CD4-positive, alpha-beta memory T cell (primary cell): ENCODE measurements at regions not wholly inside any gene's neighbourhood (a gene's known extent, or its start where the extent isn't known, plus 50 kb on each side); places are given as distances from the start of the nearest gene placed in this dataset.

Experiments
- CTCF ChIA-PET: fragments of 350-600 bp; sonication (Branson Sonifier 250); formaldehyde crosslinking; loops from one replicate; lab custom pipeline; 2021; ENCODE audit warnings: inconsistent platforms; ENCODE audit not compliant: partially characterized antibody; lab: Charles Lee
- POLR2A ChIA-PET: fragments of 350-600 bp; sonication (Branson Sonifier 250); formaldehyde crosslinking; loops from one replicate; lab custom pipeline; 2021; ENCODE audit not compliant: partially characterized antibody; lab: Charles Lee
- DNase-seq, 5 donors: peaks; one replicate each; pipeline versions ENCODE4 v3.0.0 to v3.0.0-alpha.2; 2020 to 2022; ENCODE audit warnings: mixed read lengths in 1 of 5
- H3K27ac ChIP-seq: one replicate; pipeline ENCODE4 v1.7.0; 2013; ENCODE audit warnings: low read depth, low read length
- H3K27me3 ChIP-seq: 2 replicates; pipeline ENCODE4 v1.7.0; 2013; ENCODE audit warnings: mild to moderate bottlenecking, low read length, moderate library complexity; ENCODE audit not compliant: insufficient read depth
- H3K36me3 ChIP-seq: 2 replicates; pipeline ENCODE4 v1.7.0; 2013; ENCODE audit warnings: mild to moderate bottlenecking, low read length, moderate library complexity; ENCODE audit not compliant: insufficient read depth
- H3K4me1 ChIP-seq: 2 replicates; pipeline ENCODE4 v1.7.0; 2013; ENCODE audit warnings: mild to moderate bottlenecking, low read length, moderate library complexity; ENCODE audit not compliant: insufficient read depth
- H3K4me3 ChIP-seq, 2 donors: one replicate each; pipeline ENCODE4 v1.7.0; 2013; ENCODE audit warnings: low read length in 2 of 2, mild to moderate bottlenecking in 1 of 2
- H3K9me3 ChIP-seq, 2 donors: one replicate each; pipeline ENCODE4 v1.7.0; 2013; ENCODE audit warnings: low read length in 2 of 2, control low read depth in 1 of 2; ENCODE audit not compliant: control insufficient read depth in 1 of 2
- H3K27ac Mint-ChIP-seq, 7 donors: one replicate each; pipeline ENCODE4 v1.8.0; 2020 to 2021; ENCODE audit warnings: mixed read lengths in 7 of 7, mild to moderate bottlenecking in 6 of 7, inconsistent platforms in 3 of 7, moderate library complexity in 3 of 7
- H3K27me3 Mint-ChIP-seq, 2 donors: one replicate each; pipeline ENCODE4 v1.8.0; 2020 to 2021; ENCODE audit warnings: mixed read lengths in 2 of 2
- H3K36me3 Mint-ChIP-seq, 2 donors: one replicate each; pipeline ENCODE4 v1.8.0; 2020 to 2021; ENCODE audit warnings: mixed read lengths in 2 of 2, inconsistent platforms in 1 of 2, mild to moderate bottlenecking in 1 of 2
- H3K4me1 Mint-ChIP-seq, 4 donors: one replicate each; pipeline ENCODE4 v1.8.0; 2020 to 2021; ENCODE audit warnings: mixed read lengths in 4 of 4, mild to moderate bottlenecking in 1 of 4
- H3K4me3 Mint-ChIP-seq, 8 donors: one replicate each; pipeline ENCODE4 v1.8.0; 2020 to 2021; ENCODE audit warnings: mixed read lengths in 8 of 8, mild to moderate bottlenecking in 7 of 8, moderate library complexity in 6 of 8, inconsistent platforms in 3 of 8
- H3K9me3 Mint-ChIP-seq, 8 donors: one replicate each; pipeline ENCODE4 v1.8.0; 2020 to 2021; ENCODE audit warnings: mixed read lengths in 8 of 8, mild to moderate bottlenecking in 5 of 8, inconsistent platforms in 3 of 8, moderate library complexity in 1 of 8
- intact Hi-C: fragments of 100-400 bp; cut with micrococcal nuclease; formaldehyde crosslinking; loops from one replicate; pipeline ENCODE4 v1.15.1; 2023

DNA sequence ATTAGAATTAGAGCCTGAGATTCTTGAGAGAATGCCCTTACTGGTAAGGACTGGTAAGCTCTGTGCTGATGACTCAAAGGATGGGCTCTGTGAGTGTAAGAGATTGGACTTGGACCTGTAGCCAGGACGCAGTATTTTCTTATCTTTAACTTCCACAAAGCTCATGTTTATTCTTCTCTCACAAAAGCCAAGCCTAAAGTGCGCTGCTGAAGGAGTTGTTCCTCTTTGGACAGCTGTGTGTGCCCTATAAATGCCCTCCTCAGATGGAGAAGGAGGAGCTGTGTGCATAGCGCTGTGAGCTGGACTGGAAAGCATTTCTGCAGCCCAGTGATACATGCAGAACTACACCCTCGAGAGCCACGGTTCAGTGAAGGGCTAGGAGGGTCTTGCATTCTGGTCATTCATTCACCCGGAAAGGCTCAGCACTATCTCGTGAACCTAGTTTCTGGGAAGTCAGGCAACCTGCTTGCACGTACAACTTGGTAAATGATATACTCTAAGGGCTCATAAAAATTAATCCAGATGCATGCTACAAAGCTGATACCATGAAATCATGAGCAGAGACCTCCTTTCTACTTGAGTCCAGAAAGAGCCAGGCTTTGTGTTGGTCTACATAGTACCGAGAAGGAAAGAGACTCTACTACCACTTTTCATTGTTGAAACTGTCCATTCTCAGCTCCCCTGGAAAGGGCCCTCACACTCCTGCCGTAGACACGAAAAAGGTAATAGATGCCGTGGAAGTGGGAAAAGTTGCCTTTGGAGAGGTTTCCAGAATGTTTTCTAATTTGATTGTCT is 103.0 kb upstream of the TBL1XR1 start:
- intact Hi-C loops: no loop called here
- no peak overlapping the region for H3K27ac Mint-ChIP-seq
- no peaks in the 10 kb centered on the region for H3K4me1 ChIP-seq
- H3K4me3 ChIP-seq: no peak overlapping the region
- no peaks in the 10 kb centered on the region for H3K36me3 ChIP-seq
- DNase-seq: no peak
- no peak overlapping the region for H3K27ac ChIP-seq
- POLR2A ChIA-PET: no interaction called here
- no peaks in the 10 kb centered on the region for H3K27me3 ChIP-seq
- H3K4me1 Mint-ChIP-seq: no peaks in the 10 kb centered on the region
- no peaks in the 10 kb centered on the region for H3K9me3 ChIP-seq
- H3K27me3 Mint-ChIP-seq: no peaks in the 10 kb centered on the region
- no peaks in the 10 kb centered on the region for H3K9me3 Mint-ChIP-seq
- CTCF ChIA-PET: no interaction called here
- no peaks in the 10 kb centered on the region for H3K36me3 Mint-ChIP-seq
- H3K4me3 Mint-ChIP-seq: no peak overlapping the region

DNA sequence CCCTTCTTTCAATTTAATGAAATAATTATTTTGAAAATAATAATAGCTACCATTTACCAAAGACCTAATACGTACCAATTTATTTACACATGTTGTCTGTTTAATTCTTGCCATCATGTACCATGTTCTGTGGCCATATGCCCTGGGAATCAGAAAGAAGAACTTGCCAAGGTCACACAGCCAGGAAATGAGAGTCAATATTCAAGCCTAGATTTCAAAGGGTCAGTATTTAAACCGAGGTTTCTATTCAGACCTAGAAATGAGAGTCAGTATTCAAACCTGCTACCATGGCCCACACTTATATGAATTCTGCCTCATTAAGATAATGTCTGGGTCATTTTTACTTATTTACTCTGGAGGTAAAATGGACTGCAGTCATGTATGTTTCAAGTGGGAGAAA is 103.6 kb upstream of the TBL1XR1 start:
- Histone ChIP-seq H3K4me1 (no peaks in the 10 kb centered on the region), H3K27me3 (no peaks in the 10 kb centered on the region), H3K27ac (no peak overlapping the region), H3K4me3 (no peak overlapping the region), H3K36me3 (no peaks in the 10 kb centered on the region), H3K9me3 (no peaks in the 10 kb centered on the region)
- POLR2A ChIA-PET: no interaction called here
- no peak overlapping the region for H3K27ac Mint-ChIP-seq
- CTCF ChIA-PET: no interaction called here
- no peaks in the 10 kb centered on the region for H3K27me3 Mint-ChIP-seq
- H3K9me3 Mint-ChIP-seq: no peaks in the 10 kb centered on the region
- intact Hi-C loops: no loop called here
- no peaks in the 10 kb centered on the region for H3K4me1 Mint-ChIP-seq
- no peak for DNase-seq
- no peaks in the 10 kb centered on the region for H3K36me3 Mint-ChIP-seq
- no peak overlapping the region for H3K4me3 Mint-ChIP-seq

DNA sequence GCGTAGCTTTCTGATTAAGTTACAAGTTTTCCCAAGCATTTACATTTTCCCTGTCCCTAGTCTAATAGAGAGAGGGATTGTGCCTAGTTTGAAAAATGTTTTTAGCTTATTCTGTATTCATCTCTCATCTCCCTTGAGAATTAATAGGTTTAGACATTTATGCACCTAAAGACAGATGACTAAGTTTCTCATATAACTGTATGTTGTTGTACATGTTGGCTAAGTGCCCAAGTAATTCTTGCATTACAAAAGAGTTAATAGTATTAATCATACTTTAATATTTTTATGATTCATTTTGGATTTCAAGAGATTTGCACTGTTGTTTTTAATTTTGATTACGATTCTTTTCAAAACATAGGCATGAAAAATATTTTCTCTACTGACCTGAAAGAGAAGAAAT is 109.0 kb upstream of the TBL1XR1 start:
- Histone ChIP-seq H3K36me3 (no peaks in the 10 kb centered on the region), H3K27ac (no peak overlapping the region), H3K4me3 (no peak overlapping the region), H3K4me1 (no peaks in the 10 kb centered on the region), H3K27me3 (no peaks in the 10 kb centered on the region), H3K9me3 (no peaks in the 10 kb centered on the region)
- no peaks in the 10 kb centered on the region for H3K27me3 Mint-ChIP-seq
- POLR2A ChIA-PET: no interaction called here
- peaks cover 0 to 18% (median 8%) of the 10 kb centered on the region in 8 donors for H3K9me3 Mint-ChIP-seq
- intact Hi-C loops: no loop called here
- CTCF ChIA-PET: interaction anchor here (1.2 to 1.7 kb wide), 2 partner anchors 248 to 255 kb away, joined by 3 to 4 read pairs; no protein-coding TSS in a partner anchor
- peaks cover 0 to 2% of the 10 kb centered on the region in 2 donors for H3K36me3 Mint-ChIP-seq
- DNase-seq: no peak
- no peak overlapping the region for H3K27ac Mint-ChIP-seq
- H3K4me3 Mint-ChIP-seq: no peak overlapping the region
- no peaks in the 10 kb centered on the region for H3K4me1 Mint-ChIP-seq

DNA sequence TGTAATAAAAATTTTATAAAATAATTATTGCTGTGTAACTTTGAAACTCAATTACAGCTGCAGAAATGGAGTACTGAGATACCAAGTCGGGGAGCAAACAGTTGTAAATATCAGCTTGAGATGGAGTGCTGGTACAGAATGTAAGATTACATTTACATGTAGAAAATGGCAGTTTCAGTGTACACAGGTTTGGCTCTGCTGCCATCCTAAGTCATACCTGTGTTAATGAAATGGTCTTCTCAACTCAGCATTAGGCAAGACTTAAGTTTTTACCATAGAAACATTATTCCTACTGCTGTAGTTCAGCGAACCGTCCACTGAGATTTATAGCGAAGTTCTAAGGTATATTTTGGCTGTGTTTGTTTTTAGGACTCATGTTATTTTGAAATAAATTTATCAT is 110.1 kb upstream of the TBL1XR1 start:
- Histone ChIP-seq H3K27ac (no peak overlapping the region), H3K4me3 (no peak overlapping the region), H3K9me3 (no peaks in the 10 kb centered on the region), H3K27me3 (no peaks in the 10 kb centered on the region), H3K4me1 (no peaks in the 10 kb centered on the region), H3K36me3 (no peaks in the 10 kb centered on the region)
- no peak overlapping the region for H3K27ac Mint-ChIP-seq
- ChIA-PET POLR2A (no interaction called here), CTCF (interaction anchor here (0.7 kb wide), 1 partner anchor 256 kb away, joined by 3 read pairs; no protein-coding TSS in a partner anchor)
- H3K9me3 Mint-ChIP-seq: peaks cover 0 to 26% (median 11%) of the 10 kb centered on the region in 8 donors
- no peak for DNase-seq
- no peaks in the 10 kb centered on the region for H3K27me3 Mint-ChIP-seq
- H3K4me3 Mint-ChIP-seq: no peak overlapping the region
- intact Hi-C loops: no loop called here
- peaks cover 0 to 2% of the 10 kb centered on the region in 2 donors for H3K36me3 Mint-ChIP-seq
- H3K4me1 Mint-ChIP-seq: no peaks in the 10 kb centered on the region

DNA sequence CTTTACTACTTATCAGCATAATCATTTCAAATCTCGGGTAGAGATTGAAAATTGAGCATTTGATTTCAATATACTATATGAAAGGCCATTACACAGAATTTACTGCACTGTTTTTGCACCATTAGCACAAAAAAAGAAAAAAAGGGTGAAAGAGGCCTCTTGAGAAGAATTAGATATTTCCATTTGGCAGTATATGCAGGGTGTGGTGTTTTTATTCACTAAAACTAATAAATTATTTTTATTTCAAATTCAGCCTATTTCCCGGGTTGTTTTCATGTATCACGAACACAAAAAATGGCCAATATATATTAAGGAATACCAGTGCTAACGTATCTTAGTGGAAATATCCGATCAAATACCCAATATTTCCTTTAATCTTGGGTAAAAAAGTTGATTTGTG is 110.5 kb upstream of the TBL1XR1 start:
- ChIA-PET POLR2A (no interaction called here), CTCF (no interaction called here)
- H3K9me3 Mint-ChIP-seq: peaks cover 0 to 26% (median 11%) of the 10 kb centered on the region in 8 donors
- no peaks in the 10 kb centered on the region for H3K36me3 ChIP-seq
- H3K4me1 Mint-ChIP-seq: peaks cover 0 to 2% (median 0%) of the 10 kb centered on the region in 4 donors
- H3K27me3 ChIP-seq: no peaks in the 10 kb centered on the region
- no peak for DNase-seq
- H3K9me3 ChIP-seq: no peaks in the 10 kb centered on the region
- no peaks in the 10 kb centered on the region for H3K4me1 ChIP-seq
- H3K36me3 Mint-ChIP-seq: peaks cover 0 to 2% of the 10 kb centered on the region in 2 donors
- H3K27ac ChIP-seq: no peak overlapping the region
- H3K4me3 ChIP-seq: no peak overlapping the region
- no peaks in the 10 kb centered on the region for H3K27me3 Mint-ChIP-seq
- intact Hi-C loops: no loop called here
- H3K27ac Mint-ChIP-seq: no peak overlapping the region
- H3K4me3 Mint-ChIP-seq: no peak overlapping the region

DNA sequence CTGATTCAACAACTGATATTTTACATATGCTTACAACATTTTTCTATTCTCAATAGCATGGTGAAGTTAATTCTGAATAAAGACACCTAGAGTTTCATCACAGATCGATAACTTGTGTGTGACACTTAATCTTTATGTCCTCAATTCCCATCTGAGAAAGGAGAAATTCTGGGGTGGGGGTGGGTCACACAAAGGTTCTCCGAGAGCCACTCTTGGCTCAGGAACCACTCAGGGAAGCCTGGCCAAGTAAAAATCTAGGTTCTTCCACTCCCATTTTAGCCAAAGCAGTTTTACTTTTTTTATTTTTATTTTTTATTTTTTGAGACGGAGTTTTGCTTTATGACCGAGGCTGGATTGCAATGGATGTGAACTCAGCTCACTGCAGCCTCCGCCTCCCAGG is 111.0 kb upstream of the TBL1XR1 start:
- no peaks in the 10 kb centered on the region for H3K27me3 Mint-ChIP-seq
- Histone ChIP-seq H3K9me3 (no peaks in the 10 kb centered on the region), H3K36me3 (no peaks in the 10 kb centered on the region), H3K4me3 (no peak overlapping the region), H3K4me1 (no peaks in the 10 kb centered on the region), H3K27ac (no peak overlapping the region), H3K27me3 (no peaks in the 10 kb centered on the region)
- no peak overlapping the region for H3K4me3 Mint-ChIP-seq
- peaks cover 0 to 2% (median 0%) of the 10 kb centered on the region in 4 donors for H3K4me1 Mint-ChIP-seq
- ChIA-PET POLR2A (no interaction called here), CTCF (no interaction called here)
- H3K9me3 Mint-ChIP-seq: peaks cover 0 to 26% (median 11%) of the 10 kb centered on the region in 8 donors
- no peak overlapping the region for H3K27ac Mint-ChIP-seq
- intact Hi-C loops: no loop called here
- peaks cover 0 to 2% of the 10 kb centered on the region in 2 donors for H3K36me3 Mint-ChIP-seq
- DNase-seq: no peak

DNA sequence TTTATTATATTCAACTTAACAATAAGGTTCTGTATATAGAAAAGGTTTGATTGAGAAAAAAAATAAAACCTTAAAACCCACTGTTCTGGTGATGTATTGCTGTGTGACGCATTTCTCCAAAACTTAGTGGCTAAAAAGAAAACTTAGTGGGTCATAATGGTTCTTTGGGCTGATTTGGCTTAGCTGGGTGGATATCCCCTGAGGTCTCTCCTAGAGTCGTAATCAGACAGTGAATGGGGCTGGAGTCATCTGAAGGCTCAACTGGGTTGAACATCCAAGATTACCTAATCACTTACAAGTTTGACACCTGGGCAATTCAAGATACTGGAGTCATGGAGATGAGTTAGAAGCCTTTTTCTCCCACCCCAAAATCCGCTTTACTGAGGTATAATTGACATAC is 111.6 kb upstream of the TBL1XR1 start:
- intact Hi-C loops: no loop called here
- no peak overlapping the region for H3K27ac ChIP-seq
- ChIA-PET POLR2A (no interaction called here), CTCF (no interaction called here)
- no peaks in the 10 kb centered on the region for H3K4me1 ChIP-seq
- peaks cover 0 to 2% (median 0%) of the 10 kb centered on the region in 4 donors for H3K4me1 Mint-ChIP-seq
- no peaks in the 10 kb centered on the region for H3K9me3 ChIP-seq
- DNase-seq: no peak
- no peak overlapping the region for H3K4me3 ChIP-seq
- peak overlapping the region in 1 of 7 donors; percentile 53 for H3K27ac Mint-ChIP-seq
- no peaks in the 10 kb centered on the region for H3K27me3 Mint-ChIP-seq
- peaks cover 0 to 26% (median 11%) of the 10 kb centered on the region in 8 donors for H3K9me3 Mint-ChIP-seq
- no peak overlapping the region for H3K4me3 Mint-ChIP-seq
- peaks cover 0 to 2% of the 10 kb centered on the region in 2 donors for H3K36me3 Mint-ChIP-seq
- no peaks in the 10 kb centered on the region for H3K36me3 ChIP-seq
- no peaks in the 10 kb centered on the region for H3K27me3 ChIP-seq
